GM21447 (cell line): ENCODE measurements at regions not wholly inside any gene's neighbourhood (a gene's known extent, or its start where the extent isn't known, plus 50 kb on each side); places are given as distances from the start of the nearest gene placed in this dataset.

ENCODE experiments used
- ATAC-seq: cut with Tn5 transposase; IDR thresholded peaks from one replicate; pipeline ENCODE4 v1.9.1; 2021; ENCODE audit not compliant: unreplicated experiment

DNA sequence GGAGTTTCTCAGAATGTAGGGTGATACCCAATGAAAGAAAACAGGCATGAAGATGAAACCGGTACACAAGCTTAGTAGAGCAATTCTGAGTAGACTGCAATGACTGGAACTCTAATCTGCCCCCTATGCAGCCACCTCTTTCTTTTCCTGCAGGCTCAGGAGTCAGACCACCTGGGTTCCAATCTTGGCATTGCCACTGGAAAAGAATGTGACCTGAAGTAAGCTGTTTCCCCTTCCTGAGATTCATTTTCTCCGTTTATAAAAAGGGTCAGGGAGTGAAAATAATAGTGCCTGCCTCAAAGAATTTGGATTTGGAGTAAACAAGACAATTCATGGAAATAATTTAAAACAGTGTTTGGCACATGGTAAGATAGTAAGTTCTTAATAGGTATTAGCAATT is 1464.0 kb downstream of the PCDH7 start:
- no peak for ATAC-seq

DNA sequence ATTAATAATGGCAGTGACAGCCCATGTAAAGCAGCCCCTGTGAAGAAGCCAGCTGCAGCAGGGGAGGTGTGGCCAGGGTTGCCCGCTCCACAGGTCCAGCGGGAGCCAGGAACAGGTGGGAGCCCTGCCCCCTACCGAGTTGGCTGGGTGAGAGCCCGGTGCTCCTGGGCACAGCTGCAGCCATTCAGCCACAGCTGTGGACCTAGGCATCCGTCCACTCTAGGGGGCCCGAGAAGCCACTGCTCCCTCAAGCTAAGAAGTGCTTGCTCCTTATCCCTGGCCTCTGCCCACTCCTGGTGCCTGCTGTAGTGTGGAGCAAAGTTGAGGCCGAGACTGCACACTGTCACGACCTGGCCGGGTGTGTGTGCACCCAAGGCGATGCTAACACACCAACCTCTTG is 1469.0 kb downstream of the PCDH7 start:
- no peak for ATAC-seq

DNA sequence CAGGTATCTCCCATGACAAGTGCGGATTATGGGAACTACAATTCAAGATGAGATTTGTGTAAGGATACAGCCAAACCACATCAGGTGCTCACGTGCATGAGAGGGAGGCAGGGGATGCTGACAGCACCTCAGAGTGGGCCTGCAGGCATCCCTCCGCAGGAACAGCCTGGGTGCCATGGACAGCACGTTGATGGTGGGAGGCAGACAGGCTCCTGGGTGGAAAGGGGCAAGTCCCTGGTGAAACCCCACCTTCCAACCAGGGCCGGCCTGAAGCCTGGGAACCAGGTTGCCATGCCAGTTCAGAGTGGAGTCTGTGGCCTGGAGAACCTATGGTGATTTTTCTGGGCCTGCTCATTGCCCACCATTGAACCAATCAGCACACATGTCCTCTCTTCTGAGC is 1469.6 kb downstream of the PCDH7 start:
- ATAC-seq: no peak

DNA sequence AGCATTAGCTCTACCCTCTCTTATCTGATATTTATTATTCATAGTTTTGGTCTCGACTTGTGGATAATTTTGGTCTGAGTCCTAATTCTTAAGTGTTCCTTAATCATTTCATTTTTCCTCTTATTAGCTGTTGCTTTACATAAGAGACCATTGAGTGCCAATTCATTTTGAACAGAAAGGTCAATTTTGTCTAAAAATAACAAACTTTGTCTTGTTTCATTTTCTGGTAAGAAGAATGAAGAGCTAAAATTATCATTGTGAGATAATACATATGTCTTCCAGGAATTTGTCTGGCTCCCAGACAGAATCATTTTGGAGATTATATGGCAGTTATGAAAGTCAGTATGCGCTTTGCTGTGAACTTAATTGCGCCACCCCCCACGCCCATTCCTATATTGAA is 1471.8 kb downstream of the PCDH7 start:
- ATAC-seq: no peak

DNA sequence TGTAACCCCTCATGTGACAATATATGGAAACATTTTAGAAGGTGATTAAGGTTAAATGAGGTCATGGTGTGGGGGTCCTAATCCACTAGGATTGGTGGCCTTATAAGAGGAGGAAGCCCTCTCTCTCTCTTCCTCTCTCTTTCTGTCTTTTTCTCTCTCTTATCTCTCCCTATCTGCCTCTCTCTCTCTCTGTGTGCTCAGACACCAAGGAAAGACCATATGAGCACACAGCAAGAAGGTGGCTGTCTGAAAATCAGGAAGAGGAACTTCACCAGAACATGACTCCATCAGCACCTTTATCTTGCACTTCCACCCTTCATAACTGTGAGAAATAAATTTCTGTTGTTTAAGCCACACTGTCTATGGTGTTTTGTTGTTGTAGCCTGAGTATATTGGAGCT is 1472.2 kb downstream of the PCDH7 start:
- no peak for ATAC-seq

DNA sequence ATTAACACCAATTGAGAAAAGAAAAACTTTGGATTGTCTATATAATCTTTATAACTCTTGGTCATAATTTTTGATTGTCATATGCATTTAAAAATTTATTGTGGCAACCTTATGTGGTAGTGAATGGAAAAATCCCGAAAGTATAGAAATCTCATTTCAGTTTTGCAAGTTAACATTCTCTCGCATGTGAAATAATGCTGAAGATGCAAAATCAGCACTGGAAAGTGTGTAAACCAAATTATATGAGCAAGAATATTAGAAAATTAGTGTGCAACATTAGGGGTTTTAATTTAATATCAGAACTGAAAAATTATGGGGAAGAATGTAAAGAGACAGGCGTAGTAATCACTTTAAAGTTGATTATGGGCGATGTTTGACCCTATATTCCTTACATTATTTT is 1472.8 kb downstream of the PCDH7 start:
- ATAC-seq: no peak

DNA sequence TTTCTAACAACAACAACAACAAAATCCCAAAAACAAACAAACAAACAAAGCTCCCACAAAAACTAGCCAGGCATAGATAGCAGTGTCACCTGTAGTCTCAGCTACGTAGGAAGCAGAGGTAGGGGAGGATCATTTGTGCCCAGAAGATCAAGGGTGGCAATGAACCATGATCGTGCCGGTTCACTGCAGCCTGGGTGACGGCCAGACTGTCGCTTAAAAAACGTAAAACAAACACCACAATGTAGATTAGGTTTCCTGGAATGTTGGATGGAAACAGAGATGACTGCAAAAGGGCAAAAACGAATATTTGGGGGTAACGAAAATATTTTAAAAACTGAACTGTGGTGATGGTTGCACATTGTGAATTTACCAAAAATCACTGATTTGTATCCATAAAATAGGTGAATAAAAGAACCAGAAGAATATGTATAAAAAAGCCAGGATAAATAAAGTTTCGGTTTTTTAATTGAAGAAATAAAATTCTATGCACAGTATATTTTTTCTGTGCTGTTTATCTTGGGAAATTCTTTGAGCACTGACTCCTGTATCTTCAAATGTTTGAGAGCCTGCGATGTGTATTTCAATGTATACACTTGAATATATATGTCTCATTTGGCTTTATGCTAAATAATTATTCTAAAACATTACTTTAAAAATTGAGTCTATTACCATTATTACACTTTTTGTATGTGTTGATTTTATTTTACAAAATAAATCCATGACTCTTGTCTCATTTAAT is 1477.0 kb downstream of the PCDH7 start:
- no peak for ATAC-seq

- ATAC-seq: no peak
These were observed 1479.5 kb downstream of the PCDH7 start for GRCh38 chr4:32199639-32200038.

DNA sequence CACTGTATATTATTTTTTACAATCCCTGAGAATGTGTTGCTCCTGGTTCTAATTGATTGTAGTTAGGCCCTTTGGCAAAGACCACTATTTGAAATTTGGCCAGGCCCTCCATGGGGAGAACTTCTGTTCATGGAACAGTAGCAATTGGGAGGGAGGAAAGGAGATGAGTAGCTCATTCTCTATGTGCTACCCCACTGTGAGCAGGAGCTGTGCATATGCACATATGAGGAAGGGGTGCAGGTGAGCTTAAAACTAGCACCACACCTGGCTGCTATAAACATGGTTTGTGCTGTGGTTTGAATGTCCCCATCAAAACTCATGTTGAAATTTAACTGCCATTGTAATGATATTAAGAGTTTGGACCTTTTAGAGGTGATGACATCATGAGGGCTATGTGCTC is 1483.2 kb downstream of the PCDH7 start:
- no peak for ATAC-seq

- no peak for ATAC-seq
These were observed 1486.6 kb downstream of the PCDH7 start for GRCh38 chr4:32206756-32207155.

- no peak for ATAC-seq
These were observed 1487.3 kb downstream of the PCDH7 start for GRCh38 chr4:32207456-32207855.

DNA sequence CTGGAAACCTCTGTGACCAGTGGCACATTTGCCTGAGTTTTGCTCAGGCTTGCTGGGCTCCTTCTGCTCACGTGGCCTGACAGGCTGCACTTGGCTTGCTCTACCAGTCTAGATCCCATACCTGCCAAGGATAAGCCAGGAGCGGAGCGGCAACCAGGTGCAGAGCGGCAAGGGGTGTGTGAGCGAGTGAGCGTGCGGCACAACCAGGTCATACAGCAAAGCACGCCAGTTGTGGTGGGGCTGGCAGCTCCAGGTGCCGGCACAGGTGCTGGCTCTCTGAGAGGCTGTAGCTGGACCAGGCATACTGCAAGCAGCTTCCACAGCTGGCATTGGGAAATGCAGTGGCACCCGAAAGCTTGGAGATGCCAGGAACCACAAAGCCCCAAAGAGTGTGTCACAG is 1495.1 kb downstream of the PCDH7 start:
- ATAC-seq: no peak

DNA sequence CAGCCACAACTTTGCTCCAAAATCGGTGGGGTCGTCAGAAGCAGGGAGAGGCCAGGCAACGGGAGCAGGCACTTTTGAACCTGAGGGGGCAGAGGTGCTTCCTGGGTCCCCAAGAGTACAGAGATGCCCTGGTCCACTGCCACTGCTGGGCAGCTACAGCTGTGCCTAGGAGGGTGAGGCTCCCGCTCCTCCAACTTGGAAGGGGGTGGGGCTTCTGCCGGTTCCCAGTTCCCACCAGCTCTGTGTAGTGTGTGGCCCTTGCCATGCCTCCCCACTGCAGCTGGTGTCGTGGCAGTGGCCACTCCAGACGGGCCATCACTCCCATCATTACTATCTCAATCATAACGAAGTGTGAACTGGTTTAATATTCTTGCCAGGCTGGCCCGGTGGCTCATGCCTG is 1496.3 kb downstream of the PCDH7 start:
- ATAC-seq: no peak

- ATAC-seq: no peak
These were observed 1499.3 kb downstream of the PCDH7 start for GRCh38 chr4:32219306-32220075.

GRCh38 chr4:32226204-32226603 is 1506.0 kb downstream of the PCDH7 start:
- ATAC-seq: no peak

DNA sequence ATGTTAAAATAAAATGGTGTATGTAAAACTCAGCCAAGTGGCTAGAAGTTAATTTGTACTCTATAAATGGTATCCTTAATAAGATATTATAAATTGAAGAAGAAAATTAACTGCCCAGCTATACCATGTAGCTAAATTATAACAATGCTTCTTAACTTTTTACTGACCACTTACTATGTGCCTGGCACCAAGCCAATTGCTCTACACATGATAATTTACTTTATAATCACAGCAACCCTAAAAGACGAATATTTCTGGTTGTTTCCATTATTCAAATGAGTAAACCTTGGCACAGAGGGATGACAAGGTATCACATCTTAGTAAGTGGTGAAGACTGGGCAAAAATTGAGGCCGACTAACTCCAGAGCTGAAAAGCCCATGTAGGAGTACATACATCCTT is 1506.6 kb downstream of the PCDH7 start:
- no peak for ATAC-seq

GRCh38 chr4:32243926-32244325 is 1523.8 kb downstream of the PCDH7 start:
- ATAC-seq: no peak

DNA sequence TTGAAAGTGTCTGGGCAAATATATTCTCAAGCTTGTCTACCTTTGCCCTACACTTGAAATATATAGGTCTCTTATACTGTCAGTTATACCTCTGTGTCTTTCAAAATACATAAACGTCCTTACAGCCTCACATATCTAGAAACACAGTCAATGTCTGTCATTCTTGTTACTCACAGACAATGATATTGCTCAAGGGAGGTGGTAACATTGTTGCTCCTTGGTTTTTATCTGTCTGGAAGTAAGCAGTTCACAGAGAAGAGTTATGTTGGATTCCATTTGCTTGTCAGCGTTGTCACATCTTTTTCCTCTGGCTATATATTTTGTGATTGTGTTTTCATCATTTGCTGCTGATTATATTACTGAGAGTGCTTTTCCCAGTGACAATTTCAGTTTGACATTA is 1528.9 kb downstream of the PCDH7 start:
- ATAC-seq: no peak

GRCh38 chr4:32251126-32251525 is 1531.0 kb downstream of the PCDH7 start:
- ATAC-seq: no peak

GRCh38 chr4:32251926-32252325 is 1531.8 kb downstream of the PCDH7 start:
- ATAC-seq: no peak

DNA sequence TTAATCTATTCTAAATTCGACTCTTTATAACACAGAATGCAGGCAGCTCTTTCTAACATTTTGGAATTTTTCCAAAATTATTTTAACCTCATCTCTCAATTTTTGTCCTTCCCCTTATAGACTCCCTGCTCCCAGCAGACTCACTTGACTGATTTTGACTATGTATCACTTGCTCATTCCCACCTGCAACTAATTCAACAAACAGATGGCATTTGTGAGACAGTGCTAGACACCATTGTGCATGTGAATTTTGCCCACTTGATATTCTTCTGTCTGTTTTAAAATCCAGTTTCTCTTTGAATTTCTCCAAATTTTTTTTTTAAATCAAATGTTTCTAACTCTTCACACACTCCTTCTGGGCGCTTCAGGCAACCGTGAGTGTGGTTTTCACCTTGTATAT is 1534.0 kb downstream of the PCDH7 start:
- ATAC-seq: no peak

DNA sequence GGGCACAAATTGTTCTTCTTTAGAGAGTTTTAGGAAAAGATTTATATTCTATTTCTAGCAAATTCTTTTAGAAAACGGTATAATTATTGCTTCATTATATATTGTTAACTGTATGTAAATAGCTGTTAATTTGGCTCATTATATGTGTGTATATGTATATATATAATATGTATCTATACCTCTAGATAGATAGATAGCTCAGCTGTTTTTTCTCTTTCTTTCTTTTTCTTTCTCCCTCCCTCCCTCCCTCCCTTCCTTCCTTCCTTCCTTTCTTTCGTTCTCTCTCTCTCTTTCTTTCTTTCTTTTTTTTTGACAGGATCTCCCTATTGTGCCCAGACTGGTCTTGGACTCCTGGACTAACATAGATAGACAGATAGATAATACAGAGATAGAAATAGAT is 1538.8 kb downstream of the PCDH7 start:
- no peak for ATAC-seq

DNA sequence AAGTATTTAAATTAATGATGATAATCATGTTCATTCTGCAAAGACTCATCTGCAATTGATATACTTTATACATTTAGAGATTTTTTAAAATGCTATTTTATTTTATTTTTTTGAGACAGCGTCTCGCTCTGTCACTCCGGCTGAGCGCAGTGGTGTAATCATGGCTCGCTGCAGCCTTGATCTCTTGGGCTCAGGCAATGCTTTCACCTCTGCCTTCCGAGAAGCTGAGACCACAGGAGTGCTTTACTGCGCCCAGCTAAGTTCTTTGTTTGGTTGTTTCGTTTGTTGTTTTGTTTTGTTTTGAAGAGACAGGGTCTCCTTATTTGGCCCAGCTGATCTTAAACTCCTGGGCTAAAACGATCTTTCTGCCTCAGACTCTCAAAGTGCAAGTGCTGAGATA is 1541.0 kb downstream of the PCDH7 start:
- no peak for ATAC-seq
